HCT116 (cell line): ENCODE measurements at regions not wholly inside any gene's neighbourhood (a gene's known extent, or its start where the extent isn't known, plus 50 kb on each side); places are given as distances from the start of the nearest gene placed in this dataset.

ENCODE experiments used
- ATAC-seq: fragments of 200-7000 bp; cut with Tn5 transposase; 2 replicates; pipeline ENCODE4 v1.9.1; 2020; ENCODE audit warnings: mild to moderate bottlenecking, moderate library complexity
- BruUV-seq: library from RNA; stranded (reverse); fragments of 400-500 nt; replicated peaks from 2 replicates; lab custom pipeline; 2021; lab: Mats Ljungman, UMichigan
- CTCF ChIA-PET: fragments of 300-600 bp; sonication (Branson Sonifier 250); formaldehyde crosslinking; loops from one replicate; lab custom pipeline; 2021; ENCODE audit warnings: antibody characterized with exemption; lab: Charles Lee
- POLR2A ChIA-PET: fragments of 300-600, 350-600 bp; sonication (Branson Sonifier 250); formaldehyde crosslinking; loops from one replicate; lab custom pipeline; 2021; ENCODE audit warnings: antibody characterized with exemption; lab: Charles Lee
- RAD21 ChIA-PET, 2 experiments: fragments of 300-600 bp; sonication (Branson Sonifier 250); formaldehyde crosslinking; loops; one replicate each; lab custom pipeline; 2023; ENCODE audit warnings: low total read pairs in 2 of 2; ENCODE audit not compliant: uncharacterized antibody in 2 of 2, unreplicated experiment in 2 of 2, low non-redundant PET in 1 of 2; lab: Charles Lee
- DNase-seq: peaks from one replicate; pipeline ENCODE4 v3.0.0-alpha.2; 2010; ENCODE audit warnings: low read depth, low spot score
- H2AFZ ChIP-seq: fragments of 200-600 bp; shearing (Covaris generic), sonication (generic); 2 replicates; pipeline ENCODE4 v1.6.1; 2017; ENCODE audit warnings: low read depth, mixed run types, mixed read lengths, antibody characterized with exemption, low read length; ENCODE audit not compliant: poor library complexity, severe bottlenecking
- H3K27ac ChIP-seq: 2 replicates; pipeline ENCODE4 v1.5.1; 2012; ENCODE audit warnings: low read depth, low read length
- H3K27me3 ChIP-seq: fragments of 200-600 bp; sonication (generic); 2 replicates; pipeline ENCODE4 v1.6.1; 2016; ENCODE audit warnings: mixed run types, low read length, mixed read lengths; ENCODE audit not compliant: insufficient read depth
- H3K36me3 ChIP-seq, 2 experiments: fragments of 200-500 bp in 1 of 2; fragments of 200-600 bp in 1 of 2; sonication (Bioruptor generic) in 1 of 2; sonication (generic) in 1 of 2; 2 replicates each; pipeline versions ENCODE4 v1.5.1 to v1.6.1; 2014 to 2016; ENCODE audit warnings: low read length in 2 of 2, inconsistent platforms in 1 of 2, mixed read lengths in 1 of 2, mixed run types in 1 of 2; ENCODE audit not compliant: insufficient read depth in 2 of 2, control insufficient read depth in 1 of 2
- H3K4me1 ChIP-seq, 2 experiments: fragments of 200-600 bp in 1 of 2; sonication (generic) in 1 of 2; 2 replicates each; pipeline versions ENCODE4 v1.5.1 to v1.6.1; 2012 to 2017; ENCODE audit warnings: low read length in 2 of 2, inconsistent platforms in 1 of 2, mild to moderate bottlenecking in 1 of 2, mixed read lengths in 1 of 2, mixed run types in 1 of 2, moderate library complexity in 1 of 2; ENCODE audit not compliant: insufficient read depth in 2 of 2, control insufficient read depth in 1 of 2
- H3K4me2 ChIP-seq: fragments of 200-600 bp; sonication (generic); 2 replicates; pipeline ENCODE4 v1.6.1; 2017; ENCODE audit warnings: mixed run types, low read length, mixed read lengths
- H3K4me3 ChIP-seq, 2 experiments: fragments of 200-600 bp in 1 of 2; sonication (generic) in 1 of 2; replicated peaks in 1 of 2; 2 replicates each; pipeline ENCODE4 v1.5.1; 2011 to 2016; ENCODE audit warnings: low read length in 2 of 2, control low read depth in 1 of 2, low read depth in 1 of 2, mild to moderate bottlenecking in 1 of 2, mixed read lengths in 1 of 2, mixed run types in 1 of 2
- H3K79me2 ChIP-seq: fragments of 200-600 bp; sonication (generic); 2 replicates; pipeline ENCODE4 v1.6.1; 2017; ENCODE audit warnings: mild to moderate bottlenecking, mixed run types, low read length, moderate library complexity, mixed read lengths; ENCODE audit not compliant: insufficient read depth
- H3K9ac ChIP-seq: fragments of 200-600 bp; sonication (generic); 2 replicates; pipeline ENCODE4 v1.6.1; 2016; ENCODE audit warnings: low read length, mixed read lengths
- H3K9me2 ChIP-seq: fragments of 200-600 bp; sonication (generic), shearing (Covaris generic); 2 replicates; pipeline ENCODE4 v1.6.1; 2017; ENCODE audit warnings: mixed run types, mild to moderate bottlenecking, moderate library complexity; ENCODE audit not compliant: insufficient read depth
- H3K9me3 ChIP-seq, 2 experiments: fragments of 200-500 bp in 1 of 2; fragments of 200-600 bp in 1 of 2; sonication (Bioruptor generic) in 1 of 2; sonication (generic) in 1 of 2; 2 replicates each; pipeline ENCODE4 v1.6.1; 2014 to 2017; ENCODE audit warnings: low read length in 2 of 2, mixed read lengths in 2 of 2, inconsistent platforms in 1 of 2, low read depth in 1 of 2, mild to moderate bottlenecking in 1 of 2, mixed run types in 1 of 2, moderate library complexity in 1 of 2; ENCODE audit not compliant: control insufficient read depth in 1 of 2, insufficient read depth in 1 of 2
- H4K20me1 ChIP-seq: fragments of 200-600 bp; sonication (generic), shearing (Covaris generic); 2 replicates; pipeline ENCODE4 v1.6.1; 2017; ENCODE audit warnings: mixed run types, mild to moderate bottlenecking, moderate library complexity; ENCODE audit not compliant: insufficient read depth
- CBX3 ChIP-seq: IDR thresholded peaks from 2 replicates; pipeline ENCODE4 v1.6.1; 2012; ENCODE audit warnings: low read depth
- EGR1 ChIP-seq: IDR thresholded peaks from 2 replicates; pipeline ENCODE4 v1.6.1; 2012; ENCODE audit warnings: low read depth
- ELF1 ChIP-seq: IDR thresholded peaks from 2 replicates; pipeline ENCODE4 v1.6.1; 2012; ENCODE audit warnings: low read depth, borderline replicate concordance
- EZH2 ChIP-seq: fragments of 200-600 bp; sonication (generic); IDR thresholded peaks from 2 replicates; pipeline ENCODE4 v1.6.1; 2017; ENCODE audit warnings: antibody characterized with exemption, mixed run types
- FOSL1 ChIP-seq: IDR thresholded peaks from 2 replicates; pipeline ENCODE4 v1.6.1; 2012; ENCODE audit warnings: low read depth
- JUND ChIP-seq: IDR thresholded peaks from 2 replicates; pipeline ENCODE4 v1.6.1; 2012
- MAX ChIP-seq: IDR thresholded peaks from 2 replicates; pipeline ENCODE4 v1.6.1; 2012
- POLR2A ChIP-seq: IDR thresholded peaks from 2 replicates; pipeline ENCODE4 v1.7.0; 2011; ENCODE audit warnings: borderline replicate concordance; ENCODE audit not compliant: insufficient read depth, insufficient read length; ENCODE audit errors: extremely low read depth
- REST ChIP-seq: IDR thresholded peaks from 2 replicates; pipeline ENCODE4 v1.6.1; 2012; ENCODE audit warnings: low read depth
- SIN3A ChIP-seq: IDR thresholded peaks from 2 replicates; pipeline ENCODE4 v1.6.1; 2012; ENCODE audit warnings: low read depth
- SRF ChIP-seq: IDR thresholded peaks from 2 replicates; pipeline ENCODE4 v1.6.1; 2012; ENCODE audit warnings: low read depth
- YY1 ChIP-seq: IDR thresholded peaks from 2 replicates; pipeline ENCODE4 v1.6.1; 2011; ENCODE audit warnings: low read length, low read depth, moderate library complexity, mild to moderate bottlenecking; ENCODE audit not compliant: insufficient replicate concordance; ENCODE audit errors: extremely low read depth
- ZFX ChIP-seq: fragments of 450-650 bp; IDR thresholded peaks from 2 replicates; pipeline ENCODE4 v1.6.1; 2017
- ZNF274 ChIP-seq: fragments of 200-500 bp; sonication (Bioruptor generic); IDR thresholded peaks from 2 replicates; pipeline ENCODE4 v1.6.1; 2014; ENCODE audit warnings: mild to moderate bottlenecking, low read depth, low read length, inconsistent platforms
- intact Hi-C: fragments of 100-400 bp; cut with micrococcal nuclease; formaldehyde crosslinking; loops from 2 replicates; pipeline ENCODE4 v1.10.0; 2022

GRCh38 chr13:69474011-69474685, 633.5 kb upstream of the ATXN8OS start:
- RAD21 ChIA-PET = no interaction called here
- H3K4me3 ChIP-seq = no peak overlapping the region
- no TSS peak for BruUV-seq
- H2AFZ ChIP-seq = no peak overlapping the region
- H3K27ac ChIP-seq = no peak overlapping the region
- no peak overlapping the region for H3K4me2 ChIP-seq
- H3K9me2 ChIP-seq = no peaks in the 10 kb centered on the region
- no peaks in the 10 kb centered on the region for H3K9me3 ChIP-seq
- POLR2A ChIA-PET = no interaction called here
- CTCF ChIA-PET = no interaction called here
- H4K20me1 ChIP-seq = no peaks in the 10 kb centered on the region
- no peak for ATAC-seq
- DNase-seq = no peak
- intact Hi-C loops = no loop called here
- H3K9ac ChIP-seq = no peak overlapping the region
- H3K36me3 ChIP-seq = no peaks in the 10 kb centered on the region
- TF ChIP-seq POLR2A (no peak), REST (no peak), JUND (no peak), ZFX (no peak), CBX3 (no peak), EGR1 (no peak), MAX (no peak), EZH2 (no peak), ZNF274 (no peak), SRF (no peak), SIN3A (no peak), FOSL1 (no peak), ELF1 (no peak), YY1 (no peak)
- no peaks in the 10 kb centered on the region for H3K79me2 ChIP-seq
- H3K27me3 ChIP-seq = no peaks in the 10 kb centered on the region
- no peaks in the 10 kb centered on the region for H3K4me1 ChIP-seq
